ENCODE measurements at regions not wholly inside any gene's neighbourhood (a gene's known extent, or its start where the extent isn't known, plus 50 kb on each side); places are given as distances from the start of the nearest gene placed in this dataset.
"Not testable (repeated sequence)": the region's sequence is repeated elsewhere in the genome, so short reads cannot be mapped to it uniquely, and the experiment has no call there.

- H3K9me3 Mint-ChIP-seq = peaks cover 0 to 2% (median 0%) of the 10 kb centered on the region in 7 donors
- no peaks in the 10 kb centered on the region for H3K36me3 ChIP-seq (replicated peaks in 1 of 2; ENCODE audit: control insufficient read depth in 1 of 2, insufficient read depth in 2 of 2, low read length in 2 of 2)
- H3K4me3 ChIP-seq (replicated peaks in 1 of 3; ENCODE audit: low read depth in 2 of 3, low read length in 3 of 3) = no peak overlapping the region
- no peak overlapping the region for H3K27ac Mint-ChIP-seq
- no peaks in the 10 kb centered on the region for H3K79me2 ChIP-seq (ENCODE audit: insufficient read depth, low read length)
- no peaks in the 10 kb centered on the region for H3K9me3 ChIP-seq (replicated peaks in 1 of 2; ENCODE audit: control insufficient read depth in 1 of 2, insufficient read depth in 1 of 2, low read length in 2 of 2)
- no peak overlapping the region for H3K4me3 Mint-ChIP-seq
- peaks cover 0 to 4% (median 3%) of the 10 kb centered on the region in 3 donors for H3K27me3 Mint-ChIP-seq (ENCODE audit: low read depth in 3 of 3)
- intact Hi-C loops (cut with micrococcal nuclease) = no loop called here
- H3K27ac ChIP-seq (ENCODE audit: low read depth in 1 of 2, low read length in 2 of 2) = no peak overlapping the region
- no peak for DNase-seq
- no peak for TF ChIP-seq CTCF (IDR thresholded peaks at IDR 0.05)
- no peaks in the 10 kb centered on the region for H3K4me1 Mint-ChIP-seq
- no peaks in the 10 kb centered on the region for H3K36me3 Mint-ChIP-seq
- no peaks in the 10 kb centered on the region for H3K4me1 ChIP-seq (ENCODE audit: control insufficient read depth in 1 of 2, insufficient read depth in 2 of 2, low read length in 2 of 2)
- no peaks in the 10 kb centered on the region for H4K20me1 ChIP-seq (ENCODE audit: insufficient read depth, low read length)
- no peaks in the 10 kb centered on the region for H3K27me3 ChIP-seq (ENCODE audit: control insufficient read depth in 2 of 2, insufficient read depth in 2 of 2, low read length in 2 of 2)
- no peak overlapping the region for H3K4me2 ChIP-seq (replicated peaks; ENCODE audit: extremely low read depth, low read length, poor library complexity, severe bottlenecking)
- no peak overlapping the region for H2AFZ ChIP-seq (ENCODE audit: insufficient read depth, low read depth, low read length, poor library complexity, severe bottlenecking)
- WGBS (ENCODE audit: insufficient coverage) = 94% methylated on average over 8 of the region's 9 CpGs
- no peak overlapping the region for H3K9ac ChIP-seq (ENCODE audit: insufficient read depth, low read length, poor library complexity, severe bottlenecking)
Measured at GRCh38 chr3:197397838-197398237, 99.4 kb upstream of the DLG1 start.

DNA sequence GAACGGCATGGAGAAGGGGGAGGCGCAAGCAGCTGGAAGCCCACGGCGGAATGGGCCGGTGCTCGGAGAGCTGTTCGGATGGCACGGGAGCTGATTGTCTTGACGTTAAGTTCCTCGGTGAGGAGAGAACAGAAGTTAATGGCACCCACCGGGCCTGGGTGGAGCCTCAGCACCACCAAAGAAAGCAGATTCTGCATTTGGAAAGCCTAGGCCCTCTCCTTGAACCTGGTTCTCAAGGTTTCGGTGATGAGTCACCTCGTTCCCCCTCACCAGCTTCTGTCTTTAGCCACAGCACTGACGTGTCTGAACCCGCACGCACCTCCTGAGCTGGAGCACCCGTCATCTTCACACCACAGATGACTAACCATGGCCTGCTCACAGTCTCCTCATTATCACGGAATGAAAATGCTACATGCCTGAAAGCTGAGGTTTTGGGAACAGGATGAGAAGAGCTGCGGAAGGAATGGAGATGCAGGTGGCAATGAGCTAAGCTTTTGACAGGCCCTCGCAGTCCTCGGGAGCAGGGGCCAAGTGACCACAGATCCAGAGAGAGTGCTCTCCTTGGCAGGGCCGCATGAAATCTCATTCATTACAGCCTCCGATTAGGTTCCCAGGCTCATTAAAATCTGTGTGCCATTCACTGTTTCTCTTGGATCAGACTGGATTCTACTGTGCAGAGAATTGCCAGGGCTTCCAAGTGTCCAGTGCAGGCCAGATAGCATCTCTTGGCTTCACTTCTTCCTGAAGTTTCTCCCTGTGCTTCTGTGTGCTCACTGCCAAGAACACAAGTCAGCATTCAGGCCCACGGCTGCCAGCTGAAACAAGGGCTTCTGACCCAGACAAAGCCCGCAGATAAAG, 96.3 kb upstream of the DLG1 start:
- no peak overlapping the region for H3K4me3 Mint-ChIP-seq
- H3K27me3 Mint-ChIP-seq (ENCODE audit: low read depth in 3 of 3) = peaks cover 0 to 4% (median 3%) of the 10 kb centered on the region in 3 donors
- H3K4me1 Mint-ChIP-seq = no peaks in the 10 kb centered on the region
- no peaks in the 10 kb centered on the region for H3K36me3 ChIP-seq (replicated peaks in 1 of 2; ENCODE audit: control insufficient read depth in 1 of 2, insufficient read depth in 2 of 2, low read length in 2 of 2)
- peaks cover 0 to 2% (median 0%) of the 10 kb centered on the region in 7 donors for H3K9me3 Mint-ChIP-seq
- no peaks in the 10 kb centered on the region for H4K20me1 ChIP-seq (ENCODE audit: insufficient read depth, low read length)
- DNase-seq = no peak
- WGBS (ENCODE audit: insufficient coverage) = 94% methylated on average over 19 of the region's 25 CpGs
- intact Hi-C loops (cut with micrococcal nuclease) = no loop called here
- no peaks in the 10 kb centered on the region for H3K4me1 ChIP-seq (ENCODE audit: control insufficient read depth in 1 of 2, insufficient read depth in 2 of 2, low read length in 2 of 2)
- TF ChIP-seq CTCF (IDR thresholded peaks at IDR 0.05) = no peak
- no peak overlapping the region for H3K9ac ChIP-seq (ENCODE audit: insufficient read depth, low read length, poor library complexity, severe bottlenecking)
- H3K4me2 ChIP-seq (replicated peaks; ENCODE audit: extremely low read depth, low read length, poor library complexity, severe bottlenecking) = no peak overlapping the region
- H3K4me3 ChIP-seq (replicated peaks in 1 of 3; ENCODE audit: low read depth in 2 of 3, low read length in 3 of 3) = no peak overlapping the region
- no peak overlapping the region for H3K27ac ChIP-seq (ENCODE audit: low read depth in 1 of 2, low read length in 2 of 2)
- H3K27ac Mint-ChIP-seq = no peak overlapping the region
- no peaks in the 10 kb centered on the region for H3K36me3 Mint-ChIP-seq
- H2AFZ ChIP-seq (ENCODE audit: insufficient read depth, low read depth, low read length, poor library complexity, severe bottlenecking) = no peak overlapping the region
- no peaks in the 10 kb centered on the region for H3K79me2 ChIP-seq (ENCODE audit: insufficient read depth, low read length)
- no peaks in the 10 kb centered on the region for H3K9me3 ChIP-seq (replicated peaks in 1 of 2; ENCODE audit: control insufficient read depth in 1 of 2, insufficient read depth in 1 of 2, low read length in 2 of 2)
- H3K27me3 ChIP-seq (ENCODE audit: control insufficient read depth in 2 of 2, insufficient read depth in 2 of 2, low read length in 2 of 2) = no peaks in the 10 kb centered on the region

- H3K79me2 ChIP-seq (ENCODE audit: insufficient read depth, low read length); H3K9me3 Mint-ChIP-seq; H2AFZ ChIP-seq (ENCODE audit: insufficient read depth, low read depth, low read length, poor library complexity, severe bottlenecking); H3K4me3 ChIP-seq (replicated peaks in 1 of 3; ENCODE audit: low read depth in 2 of 3, low read length in 3 of 3); H3K27ac ChIP-seq (ENCODE audit: low read depth in 1 of 2, low read length in 2 of 2); H3K27me3 ChIP-seq (ENCODE audit: control insufficient read depth in 2 of 2, insufficient read depth in 2 of 2, low read length in 2 of 2); H3K4me3 Mint-ChIP-seq; H3K36me3 ChIP-seq (replicated peaks in 1 of 2; ENCODE audit: control insufficient read depth in 1 of 2, insufficient read depth in 2 of 2, low read length in 2 of 2); H3K9ac ChIP-seq (ENCODE audit: insufficient read depth, low read length, poor library complexity, severe bottlenecking); H4K20me1 ChIP-seq (ENCODE audit: insufficient read depth, low read length); H3K27ac Mint-ChIP-seq; intact Hi-C loops (cut with micrococcal nuclease); DNase-seq; H3K4me1 ChIP-seq (ENCODE audit: control insufficient read depth in 1 of 2, insufficient read depth in 2 of 2, low read length in 2 of 2); H3K27me3 Mint-ChIP-seq (ENCODE audit: low read depth in 3 of 3); H3K4me2 ChIP-seq (replicated peaks; ENCODE audit: extremely low read depth, low read length, poor library complexity, severe bottlenecking); H3K9me3 ChIP-seq (replicated peaks in 1 of 2; ENCODE audit: control insufficient read depth in 1 of 2, insufficient read depth in 1 of 2, low read length in 2 of 2); H3K36me3 Mint-ChIP-seq; H3K4me1 Mint-ChIP-seq: not testable (repeated sequence)
- 88% methylated on average over 2 of the region's 8 CpGs for WGBS (ENCODE audit: insufficient coverage)
Measured at GRCh38 chr3:197394126-197394463, 95.7 kb upstream of the DLG1 start.
